ENCODE measurements at regions not wholly inside any gene's neighbourhood (a gene's known extent, or its start where the extent isn't known, plus 50 kb on each side); places are given as distances from the start of the nearest gene placed in this dataset.

DNA sequence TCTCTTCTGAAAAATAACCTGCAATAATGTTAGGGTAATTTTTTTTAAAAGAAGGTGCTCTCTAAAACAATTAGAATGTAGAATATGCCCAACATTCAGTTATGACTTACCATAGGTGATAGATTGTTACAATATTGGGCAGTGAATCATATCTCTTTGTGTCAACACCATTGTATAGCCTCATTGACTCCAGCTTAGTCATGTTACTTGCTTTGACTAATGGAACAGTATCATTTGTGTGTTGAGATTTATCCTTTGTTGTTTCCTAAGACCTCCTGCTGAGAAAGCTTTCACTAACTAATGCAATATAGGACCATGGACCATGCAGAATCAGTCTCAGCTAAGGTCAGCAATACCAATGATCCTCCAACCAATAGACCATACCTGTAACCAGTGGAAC is 1106.4 kb downstream of the SI start:
- DNase-seq: no peak
- no peaks in the 10 kb centered on the region for H3K36me3 ChIP-seq
- H3K9me3 ChIP-seq: no peaks in the 10 kb centered on the region
- TF ChIP-seq POLR2A (IDR thresholded peaks at IDR 0.05) (no peak), POLR2AphosphoS5 (IDR thresholded peaks at IDR 0.05) (no peak), EP300 (IDR thresholded peaks at IDR 0.05) (no peak)
- TF ChIP-seq, protein P1, sequence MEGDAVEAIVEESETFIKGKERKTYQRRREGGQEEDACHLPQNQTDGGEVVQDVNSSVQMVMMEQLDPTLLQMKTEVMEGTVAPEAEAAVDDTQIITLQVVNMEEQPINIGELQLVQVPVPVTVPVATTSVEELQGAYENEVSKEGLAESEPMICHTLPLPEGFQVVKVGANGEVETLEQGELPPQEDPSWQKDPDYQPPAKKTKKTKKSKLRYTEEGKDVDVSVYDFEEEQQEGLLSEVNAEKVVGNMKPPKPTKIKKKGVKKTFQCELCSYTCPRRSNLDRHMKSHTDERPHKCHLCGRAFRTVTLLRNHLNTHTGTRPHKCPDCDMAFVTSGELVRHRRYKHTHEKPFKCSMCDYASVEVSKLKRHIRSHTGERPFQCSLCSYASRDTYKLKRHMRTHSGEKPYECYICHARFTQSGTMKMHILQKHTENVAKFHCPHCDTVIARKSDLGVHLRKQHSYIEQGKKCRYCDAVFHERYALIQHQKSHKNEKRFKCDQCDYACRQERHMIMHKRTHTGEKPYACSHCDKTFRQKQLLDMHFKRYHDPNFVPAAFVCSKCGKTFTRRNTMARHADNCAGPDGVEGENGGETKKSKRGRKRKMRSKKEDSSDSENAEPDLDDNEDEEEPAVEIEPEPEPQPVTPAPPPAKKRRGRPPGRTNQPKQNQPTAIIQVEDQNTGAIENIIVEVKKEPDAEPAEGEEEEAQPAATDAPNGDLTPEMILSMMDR (IDR thresholded peaks at IDR 0.05): no peak
- no peaks in the 10 kb centered on the region for H3K27me3 ChIP-seq
- ATAC-seq (ENCODE audit: low FRiP score in 2 of 2): no peak
- H3K4me1 ChIP-seq: no peaks in the 10 kb centered on the region
- H3K27ac ChIP-seq: no peak overlapping the region
- no peak overlapping the region for H3K4me3 ChIP-seq

DNA sequence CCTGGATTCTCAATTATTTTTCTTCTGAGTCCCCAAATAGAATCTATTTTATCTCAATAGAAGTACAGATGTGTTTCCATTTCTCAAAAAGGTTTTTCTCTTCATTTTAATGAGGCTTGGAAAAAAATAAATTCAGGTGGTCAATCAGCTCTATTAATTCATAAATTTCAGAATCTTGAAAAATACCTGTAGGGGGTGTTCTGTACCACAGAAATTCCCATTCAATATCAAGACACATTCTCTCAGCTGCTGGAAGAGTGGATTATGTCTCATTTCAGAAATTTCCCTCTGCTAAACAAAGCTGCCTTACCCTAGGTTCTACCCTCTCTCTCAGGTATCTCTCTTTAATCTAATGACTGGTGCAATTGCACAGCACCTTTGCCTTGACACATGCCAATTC is 1121.2 kb downstream of the SI start:
- no peak for TF ChIP-seq POLR2A (IDR thresholded peaks at IDR 0.05)
- Histone ChIP-seq H3K27me3 (no peaks in the 10 kb centered on the region), H3K9me3 (no peaks in the 10 kb centered on the region), H3K36me3 (no peaks in the 10 kb centered on the region), H3K4me3 (no peak overlapping the region), H3K27ac (no peak overlapping the region), H3K4me1 (no peaks in the 10 kb centered on the region)
- DNase-seq: no peak
- ATAC-seq (ENCODE audit: low FRiP score in 2 of 2): no peak

DNA sequence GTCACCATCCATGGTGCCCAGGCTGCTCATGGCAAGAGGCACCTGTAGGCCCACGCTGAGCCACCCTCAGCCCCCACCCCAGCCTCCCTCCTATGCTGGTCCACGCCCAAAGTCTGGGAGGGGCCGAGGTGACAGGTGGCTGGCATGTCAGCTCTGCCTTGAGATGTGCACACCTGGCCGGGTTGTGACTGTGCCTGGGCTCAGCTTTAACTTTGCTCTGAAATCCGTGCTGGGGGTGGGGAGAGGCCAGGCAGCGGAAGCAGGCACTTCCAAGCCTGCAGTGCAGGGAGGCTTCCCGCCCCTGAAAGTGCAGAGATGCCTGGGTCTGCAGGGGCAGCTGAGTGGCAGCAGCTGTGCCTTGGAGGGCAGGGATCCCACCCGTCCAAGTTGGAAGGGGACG is 1124.8 kb downstream of the SI start:
- peak in 1 of 2 donors; percentile 37 for DNase-seq
- H3K9me3 ChIP-seq: no peaks in the 10 kb centered on the region
- no peak overlapping the region for H3K27ac ChIP-seq
- TF ChIP-seq EP300 (IDR thresholded peaks at IDR 0.05): no peak
- no peak for TF ChIP-seq POLR2A (IDR thresholded peaks at IDR 0.05)
- H3K36me3 ChIP-seq: no peaks in the 10 kb centered on the region
- WGBS, 2 donors: 76 to 84% methylated on average over 9 of the region's 9 CpGs
- no peak overlapping the region for H3K4me3 ChIP-seq
- no peaks in the 10 kb centered on the region for H3K27me3 ChIP-seq
- no peaks in the 10 kb centered on the region for H3K4me1 ChIP-seq
- ATAC-seq (ENCODE audit: low FRiP score in 2 of 2): peak in 1 of 2 donors; percentile 10

DNA sequence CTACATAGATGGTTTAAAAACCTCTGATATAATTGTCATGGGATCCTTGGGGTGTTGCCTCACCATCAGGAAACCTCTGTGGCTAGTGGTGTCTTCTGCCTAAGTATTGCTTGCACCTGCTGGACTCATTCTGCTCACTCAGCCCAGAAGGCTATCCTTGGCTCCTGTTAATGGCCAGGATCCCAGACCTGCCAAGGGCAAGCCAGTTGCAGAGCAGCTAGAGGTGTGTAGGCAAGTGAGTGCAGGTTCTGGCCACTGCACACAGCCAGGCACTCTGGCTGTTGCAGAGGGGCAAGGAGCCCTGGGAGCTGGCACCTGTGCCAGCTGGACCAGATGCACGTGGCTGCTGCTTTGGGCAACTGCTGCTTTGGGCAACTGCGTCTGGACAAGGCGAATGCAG is 1125.8 kb downstream of the SI start:
- WGBS, 2 donors: 87% methylated on average over 3 of the region's 3 CpGs; no CpG with 5 or more reads in 1 of the 2 donors
- Histone ChIP-seq H3K4me3 (no peak overlapping the region), H3K27ac (no peak overlapping the region), H3K9me3 (no peaks in the 10 kb centered on the region), H3K4me1 (no peaks in the 10 kb centered on the region), H3K27me3 (no peaks in the 10 kb centered on the region), H3K36me3 (no peaks in the 10 kb centered on the region)
- ATAC-seq (ENCODE audit: low FRiP score in 2 of 2) (no peak), DNase-seq (no peak)
- no peak for TF ChIP-seq EP300 (IDR thresholded peaks at IDR 0.05)
- TF ChIP-seq POLR2AphosphoS5 (IDR thresholded peaks at IDR 0.05): no peak
- TF ChIP-seq POLR2A (IDR thresholded peaks at IDR 0.05): no peak
- TF ChIP-seq, protein P1 (IDR thresholded peaks at IDR 0.05): no peak

DNA sequence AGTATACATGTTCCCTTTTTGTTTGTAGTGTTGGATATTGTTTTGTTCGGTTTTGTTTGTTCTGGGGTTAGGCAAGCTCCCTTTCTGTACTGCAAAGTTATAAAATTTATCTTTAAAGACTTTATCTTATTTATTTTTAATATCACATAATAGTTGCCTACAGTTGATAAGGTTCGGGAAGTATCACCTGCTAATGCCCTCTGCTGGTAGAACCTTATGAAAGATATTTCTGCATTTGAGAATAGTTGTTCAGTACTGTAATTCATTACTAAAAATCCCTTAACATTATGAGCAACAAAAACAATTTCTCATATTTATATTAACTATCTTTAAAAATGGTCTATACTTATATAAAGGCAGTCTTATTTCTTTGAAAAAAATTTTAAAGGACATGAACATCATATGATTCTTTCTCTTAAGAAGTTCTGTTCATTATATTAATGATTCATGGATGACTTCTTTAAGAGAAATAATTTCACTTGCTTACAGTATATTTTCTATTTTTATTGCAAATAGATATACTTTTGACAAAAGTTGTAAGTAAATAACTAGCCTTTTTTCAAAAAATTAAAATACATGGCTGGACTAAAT is 1126.8 kb downstream of the SI start:
- Histone ChIP-seq H3K4me3 (no peak overlapping the region), H3K9me3 (no peaks in the 10 kb centered on the region), H3K27ac (no peak overlapping the region), H3K27me3 (no peaks in the 10 kb centered on the region), H3K36me3 (no peaks in the 10 kb centered on the region), H3K4me1 (no peaks in the 10 kb centered on the region)
- ATAC-seq (ENCODE audit: low FRiP score in 2 of 2) (no peak), DNase-seq (no peak)
- WGBS, 2 donors: 18 to 30% methylated on average over 2 of the region's 2 CpGs
- TF ChIP-seq EP300 (IDR thresholded peaks at IDR 0.05) (no peak), POLR2AphosphoS5 (IDR thresholded peaks at IDR 0.05) (no peak)

DNA sequence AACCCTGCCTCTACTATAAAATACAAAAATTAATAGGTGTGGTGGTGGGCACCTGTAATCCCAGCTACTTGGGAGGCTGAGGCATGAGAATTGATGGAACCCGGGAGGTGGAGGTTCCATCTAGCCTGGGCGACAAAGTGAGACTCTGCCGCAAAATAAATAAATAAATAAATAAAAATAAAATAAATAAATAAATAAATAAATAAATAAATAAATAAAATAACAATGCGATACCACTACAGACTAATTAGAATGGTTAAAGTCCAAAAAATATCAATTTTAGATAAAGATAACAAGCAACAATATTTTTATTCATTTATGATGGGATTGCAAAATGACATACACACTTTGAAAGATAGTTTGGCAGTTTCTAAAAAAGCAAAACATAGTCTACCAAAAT is 1131.5 kb downstream of the SI start:
- no peak for TF ChIP-seq POLR2AphosphoS5 (IDR thresholded peaks at IDR 0.05)
- TF ChIP-seq EP300 (IDR thresholded peaks at IDR 0.05): no peak
- TF ChIP-seq, protein P1 (IDR thresholded peaks at IDR 0.05): no peak
- TF ChIP-seq POLR2A (IDR thresholded peaks at IDR 0.05): no peak
- WGBS, 2 donors: 91 to 99% methylated on average over 4 of the region's 4 CpGs
- Histone ChIP-seq H3K4me3 (no peak overlapping the region), H3K9me3 (no peaks in the 10 kb centered on the region), H3K4me1 (no peaks in the 10 kb centered on the region), H3K36me3 (no peaks in the 10 kb centered on the region), H3K27me3 (no peaks in the 10 kb centered on the region), H3K27ac (no peak overlapping the region)
- DNase-seq: no peak
- ATAC-seq (ENCODE audit: low FRiP score in 2 of 2): no peak
